Tibial nerve (tissue), 4 donors: ENCODE measurements at regions not wholly inside any gene's neighbourhood (a gene's known extent, or its start where the extent isn't known, plus 50 kb on each side); places are given as distances from the start of the nearest gene placed in this dataset.
"Not testable (repeated sequence)": the region's sequence is repeated elsewhere in the genome, so short reads cannot be mapped to it uniquely, and the experiment has no call there.

ENCODE experiments used
- DNase-seq, 2 donors: peaks; one replicate each; pipeline ENCODE4 v3.0.0-alpha.2; 2019; ENCODE audit warnings: low spot score in 2 of 2
- H3K27ac ChIP-seq, 4 donors: fragments of 200-600 bp; sonication (generic) in 3 of 4; one replicate each; pipeline ENCODE4 v1.5.1; 2017 to 2019; ENCODE audit warnings: mild to moderate bottlenecking in 1 of 4
- H3K27me3 ChIP-seq, 2 donors: fragments of 200-600 bp; sonication (generic) in 1 of 2; one replicate each; pipeline versions ENCODE4 v1.5.1 to v1.6.0; 2017 to 2019
- H3K36me3 ChIP-seq, 3 donors: fragments of 200-600 bp; sonication (generic); one replicate each; pipeline ENCODE4 v1.5.1; 2018 to 2019
- H3K4me1 ChIP-seq, 4 donors: fragments of 200-600 bp; sonication (generic) in 3 of 4; one replicate each; pipeline ENCODE4 v1.5.1; 2017 to 2019
- H3K4me3 ChIP-seq, 4 donors: fragments of 200-600 bp; sonication (generic) in 3 of 4; one replicate each; pipeline ENCODE4 v1.5.1; 2017 to 2019; ENCODE audit warnings: mild to moderate bottlenecking in 1 of 4, moderate library complexity in 1 of 4
- H3K9me3 ChIP-seq, 4 donors: fragments of 200-600 bp; sonication (generic) in 3 of 4; one replicate each; pipeline ENCODE4 v1.5.1; 2017 to 2019
- CTCF ChIP-seq, 5 experiments: fragments of 200-600 bp in 3 of 5; fragments of 450-650 bp in 2 of 5; sonication (generic) in 3 of 5; IDR thresholded peaks; one replicate each; pipeline ENCODE4 v1.5.1; 2016 to 2019; ENCODE audit warnings: antibody characterized with exemption in 5 of 5, mild to moderate bottlenecking in 3 of 5, moderate library complexity in 2 of 5
- EP300 ChIP-seq, 2 donors: sonication (generic); formaldehyde crosslinking; IDR thresholded peaks; one replicate each; pipeline ENCODE4 v1.6.1; 2017; ENCODE audit warnings: antibody characterized with exemption in 2 of 2, mild to moderate bottlenecking in 1 of 2
- POLR2A ChIP-seq, 2 donors: fragments of 450-650 bp; IDR thresholded peaks; one replicate each; pipeline ENCODE4 v1.6.1; 2017; ENCODE audit warnings: antibody characterized with exemption in 2 of 2, mild to moderate bottlenecking in 2 of 2, moderate library complexity in 2 of 2
- WGBS, 2 donors: methylation state at CpG; one replicate each; pipeline ENCODE4 v1.1.5; 2018; 5-methylcytosine and 5-hydroxymethylcytosine counted together

GRCh38 chr19:28596561-28597071, 616.3 kb downstream of the UQCRFS1 start:
- WGBS, 2 donors, result 50 to 68% methylated on average over 12 of the region's 12 CpGs
- no peaks in the 10 kb centered on the region for H3K4me1 ChIP-seq
- TF ChIP-seq POLR2A (IDR thresholded peaks at IDR 0.05), result no peak
- TF ChIP-seq CTCF (IDR thresholded peaks at IDR 0.05), result no peak
- no peak for TF ChIP-seq EP300 (IDR thresholded peaks at IDR 0.05)

GRCh38 chr19:28595722-28596480, 617.0 kb downstream of the UQCRFS1 start:
- no peaks in the 10 kb centered on the region for H3K36me3 ChIP-seq
- no peak overlapping the region for H3K27ac ChIP-seq
- no peak for TF ChIP-seq POLR2A (IDR thresholded peaks at IDR 0.05)
- TF ChIP-seq CTCF (IDR thresholded peaks at IDR 0.05), result no peak
- no peak for TF ChIP-seq EP300 (IDR thresholded peaks at IDR 0.05)
- H3K4me3 ChIP-seq, result no peak overlapping the region
- peaks cover 0 to 8% (median 0%) of the 10 kb centered on the region in 4 donors for H3K9me3 ChIP-seq
- 61 to 63% methylated on average over 4 of the region's 4 CpGs for WGBS, 2 donors
- no peaks in the 10 kb centered on the region for H3K27me3 ChIP-seq
- DNase-seq, result no peak
- H3K4me1 ChIP-seq, result no peaks in the 10 kb centered on the region

More at GRCh38 chr19:28596561-28597071, 616.3 kb downstream of the UQCRFS1 start:
- Histone ChIP-seq H3K4me3 (no peak overlapping the region), H3K36me3 (no peaks in the 10 kb centered on the region), H3K27ac (no peak overlapping the region), H3K9me3 (peaks cover 0 to 8% (median 0%) of the 10 kb centered on the region in 4 donors), H3K27me3 (no peaks in the 10 kb centered on the region)
- no peak for DNase-seq

- Histone ChIP-seq H3K27ac (no peak overlapping the region), H3K4me3 (no peak overlapping the region), H3K27me3 (no peaks in the 10 kb centered on the region), H3K9me3 (peaks cover 0 to 8% (median 0%) of the 10 kb centered on the region in 4 donors), H3K36me3 (no peaks in the 10 kb centered on the region), H3K4me1 (no peaks in the 10 kb centered on the region)
- 85 to 91% methylated on average over 2 of the region's 2 CpGs for WGBS, 2 donors
- no peak for TF ChIP-seq CTCF (IDR thresholded peaks at IDR 0.05)
- TF ChIP-seq POLR2A (IDR thresholded peaks at IDR 0.05), result no peak
- no peak for TF ChIP-seq EP300 (IDR thresholded peaks at IDR 0.05)
- DNase-seq, result no peak
Observed at GRCh38 chr19:28594737-28595136, 618.2 kb downstream of the UQCRFS1 start.

GRCh38 chr19:28589991-28590411, 623.0 kb downstream of the UQCRFS1 start:
- 69 to 72% methylated on average over 11 of the region's 11 CpGs for WGBS, 2 donors
- H3K4me3 ChIP-seq, DNase-seq, H3K27ac ChIP-seq, H3K27me3 ChIP-seq, H3K36me3 ChIP-seq, H3K9me3 ChIP-seq, H3K4me1 ChIP-seq: not testable (repeated sequence)

- no peaks in the 10 kb centered on the region for H3K27me3 ChIP-seq
- no peaks in the 10 kb centered on the region for H3K4me1 ChIP-seq
- H3K4me3 ChIP-seq, result no peak overlapping the region
- H3K9me3 ChIP-seq, result no peaks in the 10 kb centered on the region
- WGBS, 2 donors, result 35 to 41% methylated on average over 7 of the region's 7 CpGs
- DNase-seq, result no peak
- H3K27ac ChIP-seq, result no peak overlapping the region
- TF ChIP-seq CTCF (IDR thresholded peaks at IDR 0.05) (no peak), POLR2A (IDR thresholded peaks at IDR 0.05) (no peak), EP300 (IDR thresholded peaks at IDR 0.05) (no peak)
- no peaks in the 10 kb centered on the region for H3K36me3 ChIP-seq
Observed at GRCh38 chr19:28586474-28586873, 626.5 kb downstream of the UQCRFS1 start.
